Lower leg skin (tissue), 4 donors: ENCODE measurements at regions not wholly inside any gene's neighbourhood (a gene's known extent, or its start where the extent isn't known, plus 50 kb on each side); places are given as distances from the start of the nearest gene placed in this dataset.

Source experiments
- DNase-seq, 2 donors: peaks; one replicate each; pipeline ENCODE4 v3.0.0-alpha.2; 2019; ENCODE audit warnings: low spot score in 2 of 2
- H3K4me3 ChIP-seq: fragments of 200-600 bp; sonication (generic); 2 replicates; pipeline ENCODE4 v1.5.1; 2017; ENCODE audit warnings: mild to moderate bottlenecking, low read depth; ENCODE audit not compliant: poor library complexity, severe bottlenecking
- CTCF ChIP-seq, 3 donors: fragments of 450-650 bp; IDR thresholded peaks; one replicate each; pipeline ENCODE4 v1.5.1; 2016; ENCODE audit warnings: antibody characterized with exemption in 3 of 3, mild to moderate bottlenecking in 3 of 3, moderate library complexity in 2 of 3
- POLR2A ChIP-seq, 2 donors: fragments of 450-650 bp; IDR thresholded peaks; one replicate each; pipeline ENCODE4 v1.6.1; 2016 to 2017; ENCODE audit warnings: antibody characterized with exemption in 2 of 2, mild to moderate bottlenecking in 1 of 2, moderate library complexity in 1 of 2
- WGBS, 2 donors: methylation state at CpG; one replicate each; pipeline ENCODE4 v1.1.5; 2018; 5-methylcytosine and 5-hydroxymethylcytosine counted together
- intact Hi-C: fragments of 100-400 bp; cut with DNase I; formaldehyde crosslinking; loops from one replicate; pipeline ENCODE4 v1.15.0; 2023; ENCODE audit warnings: low total_unique reads

DNA sequence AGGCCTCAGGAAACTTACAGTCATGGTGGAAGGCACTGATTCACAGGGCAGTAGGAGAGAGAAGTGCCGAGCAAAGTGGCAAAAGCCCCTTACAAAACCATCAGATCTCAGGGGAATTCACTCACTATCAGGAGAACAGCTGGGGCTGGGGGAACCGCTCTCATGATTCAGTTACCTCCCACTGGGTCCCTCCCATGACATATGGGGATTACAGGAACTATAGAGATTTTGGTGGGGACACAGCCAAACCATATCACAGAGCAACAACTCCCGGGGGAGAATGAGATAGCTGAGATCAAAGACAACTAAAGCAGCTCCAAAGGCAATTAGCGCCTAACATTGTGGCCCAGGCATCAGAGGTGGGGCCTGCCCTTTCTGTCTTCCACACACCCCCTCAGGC, 85.4 kb upstream of the VOPP1 start:
- intact Hi-C loops: no loop called here
- WGBS, 2 donors: 63 to 67% methylated on average over 4 of the region's 4 CpGs
- DNase-seq: no peak
- no peak overlapping the region for H3K4me3 ChIP-seq
- TF ChIP-seq CTCF (IDR thresholded peaks at IDR 0.05): no peak
- TF ChIP-seq POLR2A (IDR thresholded peaks at IDR 0.05): no peak

GRCh38 chr7:55651057-55651456, 78.8 kb upstream of the VOPP1 start:
- TF ChIP-seq POLR2A (IDR thresholded peaks at IDR 0.05): no peak
- TF ChIP-seq CTCF (IDR thresholded peaks at IDR 0.05): no peak
- no peak overlapping the region for H3K4me3 ChIP-seq
- no peak for DNase-seq
- WGBS, 2 donors: 60 to 83% methylated on average over 1 to 2 of the region's 2 CpGs
- intact Hi-C loops: no loop called here

DNA sequence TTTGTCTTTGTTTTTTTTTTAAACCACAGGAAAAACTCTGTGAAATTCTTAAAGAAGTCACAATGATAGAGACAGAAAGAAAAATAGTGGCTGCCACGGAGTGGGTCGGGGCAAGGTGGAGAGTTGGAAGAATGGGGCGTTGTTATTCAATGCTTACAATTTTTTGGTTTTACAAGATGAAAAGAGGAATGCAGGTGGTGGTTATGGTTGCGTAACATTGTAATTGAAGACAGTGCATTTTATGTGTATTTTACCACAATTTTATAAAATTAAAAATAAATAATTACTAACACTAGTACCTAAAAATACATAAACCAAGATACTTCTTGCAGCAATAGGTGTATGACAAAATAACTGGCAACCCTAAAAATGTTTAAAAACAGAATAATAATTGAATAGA, 76.9 kb upstream of the VOPP1 start:
- 88 to 90% methylated on average over 4 of the region's 4 CpGs for WGBS, 2 donors
- no peak for TF ChIP-seq POLR2A (IDR thresholded peaks at IDR 0.05)
- TF ChIP-seq CTCF (IDR thresholded peaks at IDR 0.05): no peak
- no peak for DNase-seq
- no peak overlapping the region for H3K4me3 ChIP-seq
- intact Hi-C loops: loop anchor here (10.0 kb wide), 1 partner anchor 426 kb away; no protein-coding TSS in a partner anchor

DNA sequence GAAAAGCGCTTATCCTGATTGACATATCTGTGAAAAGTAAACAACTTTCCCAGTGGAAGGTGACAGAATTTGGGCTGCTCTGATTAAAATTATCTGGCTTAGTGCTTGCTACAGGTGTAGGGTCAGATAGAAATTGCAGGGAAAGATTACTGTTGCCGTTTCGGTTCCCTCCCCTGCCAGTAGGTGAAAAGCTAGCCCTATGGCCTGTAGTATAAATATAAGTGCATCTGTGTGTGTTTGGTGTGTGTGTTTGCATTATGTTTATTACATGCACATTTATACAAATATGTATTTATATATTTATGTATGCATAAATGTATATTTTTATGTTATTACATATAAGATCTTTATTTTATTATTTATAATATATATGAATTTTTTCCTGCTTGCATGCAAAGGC, 72.3 kb upstream of the VOPP1 start:
- intact Hi-C loops: loop anchor here (10.0 kb wide), 1 partner anchor 430 kb away; no protein-coding TSS in a partner anchor
- WGBS, 2 donors: 89 to 95% methylated on average over 3 of the region's 3 CpGs
- H3K4me3 ChIP-seq: no peak overlapping the region
- TF ChIP-seq CTCF (IDR thresholded peaks at IDR 0.05) (no peak), POLR2A (IDR thresholded peaks at IDR 0.05) (no peak)
- no peak for DNase-seq

DNA sequence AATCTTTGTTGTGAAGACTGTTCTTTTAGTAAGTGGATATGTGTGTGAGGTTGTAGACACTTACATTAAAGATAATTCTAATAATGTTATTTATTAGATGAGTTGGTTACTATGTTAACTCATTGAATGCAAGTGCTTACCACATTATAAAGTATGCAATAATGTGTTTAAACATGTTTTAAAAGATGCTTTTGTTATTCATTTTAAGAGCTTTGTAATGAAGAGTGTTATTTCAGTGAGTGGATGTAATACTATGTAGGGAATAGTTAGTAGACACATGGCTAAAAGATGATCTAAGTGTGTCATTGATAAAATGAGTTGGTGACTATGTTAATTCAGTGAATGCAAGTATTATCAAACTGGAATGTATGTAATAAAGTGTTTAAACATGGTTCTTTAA, 70.0 kb upstream of the VOPP1 start:
- intact Hi-C loops: loop anchor here (10.0 kb wide), 1 partner anchor 433 kb away; no protein-coding TSS in a partner anchor
- no peak for DNase-seq
- TF ChIP-seq CTCF (IDR thresholded peaks at IDR 0.05) (no peak), POLR2A (IDR thresholded peaks at IDR 0.05) (no peak)

DNA sequence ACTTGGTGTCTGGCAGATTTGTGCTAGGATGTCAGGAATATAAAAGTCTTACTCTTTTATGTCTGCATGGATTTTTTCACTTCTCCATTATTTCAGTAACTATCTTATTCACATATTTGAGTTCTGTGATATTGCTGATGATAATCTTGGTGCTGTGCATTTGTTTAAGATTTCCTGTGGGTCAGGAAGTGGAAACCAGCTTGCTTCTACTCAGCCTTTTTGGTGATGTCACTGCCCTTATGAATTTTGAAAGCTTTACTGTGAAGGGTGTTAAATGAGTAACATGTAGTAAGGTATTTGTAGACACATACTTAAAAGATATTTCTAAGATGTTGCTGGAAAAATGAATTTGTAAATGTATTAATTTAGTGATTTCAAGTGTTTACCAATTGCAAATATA, 69.5 kb upstream of the VOPP1 start:
- TF ChIP-seq CTCF (IDR thresholded peaks at IDR 0.05) (no peak), POLR2A (IDR thresholded peaks at IDR 0.05) (no peak)
- no peak overlapping the region for H3K4me3 ChIP-seq
- no peak for DNase-seq
- intact Hi-C loops: loop anchor here (10.0 kb wide), 1 partner anchor 433 kb away; no protein-coding TSS in a partner anchor

More for the DNA sequence above, 70.0 kb upstream of the VOPP1 start:
- H3K4me3 ChIP-seq: no peak overlapping the region
